ENCODE measurements at regions not wholly inside any gene's neighbourhood (a gene's known extent, or its start where the extent isn't known, plus 50 kb on each side); places are given as distances from the start of the nearest gene placed in this dataset.

DNA sequence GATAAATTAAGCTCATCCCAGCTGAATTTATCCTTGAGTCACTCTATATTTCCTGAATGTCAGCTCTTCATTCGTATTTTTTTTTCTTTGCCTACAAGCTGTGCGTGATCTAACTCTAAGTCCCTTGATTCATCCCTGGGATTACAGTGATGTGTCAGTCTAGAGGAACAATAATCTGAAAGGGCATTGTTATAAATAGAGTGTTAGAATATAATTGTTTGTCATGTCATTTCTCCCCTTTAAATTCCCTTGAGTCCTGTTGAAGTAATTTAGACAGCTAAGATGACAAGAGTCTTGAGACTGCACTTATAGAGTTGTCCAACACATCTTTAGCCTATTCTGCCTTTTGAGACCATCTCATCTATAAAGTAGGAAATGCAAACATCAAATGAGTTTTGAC lies 621.8 kb downstream of the ZIC1 start:
- no TSS peak for BruUV-seq (replicated peaks)
- intact Hi-C loops (cut with micrococcal nuclease; ENCODE audit: unreplicated experiment) (no loop called here), in situ Hi-C loops (cut with HindIII; ENCODE audit: low pct_unique_long_range_greater_than_20kb, low sequenced_read_pairs) (no loop called here)
- TF ChIP-seq, protein P1, sequence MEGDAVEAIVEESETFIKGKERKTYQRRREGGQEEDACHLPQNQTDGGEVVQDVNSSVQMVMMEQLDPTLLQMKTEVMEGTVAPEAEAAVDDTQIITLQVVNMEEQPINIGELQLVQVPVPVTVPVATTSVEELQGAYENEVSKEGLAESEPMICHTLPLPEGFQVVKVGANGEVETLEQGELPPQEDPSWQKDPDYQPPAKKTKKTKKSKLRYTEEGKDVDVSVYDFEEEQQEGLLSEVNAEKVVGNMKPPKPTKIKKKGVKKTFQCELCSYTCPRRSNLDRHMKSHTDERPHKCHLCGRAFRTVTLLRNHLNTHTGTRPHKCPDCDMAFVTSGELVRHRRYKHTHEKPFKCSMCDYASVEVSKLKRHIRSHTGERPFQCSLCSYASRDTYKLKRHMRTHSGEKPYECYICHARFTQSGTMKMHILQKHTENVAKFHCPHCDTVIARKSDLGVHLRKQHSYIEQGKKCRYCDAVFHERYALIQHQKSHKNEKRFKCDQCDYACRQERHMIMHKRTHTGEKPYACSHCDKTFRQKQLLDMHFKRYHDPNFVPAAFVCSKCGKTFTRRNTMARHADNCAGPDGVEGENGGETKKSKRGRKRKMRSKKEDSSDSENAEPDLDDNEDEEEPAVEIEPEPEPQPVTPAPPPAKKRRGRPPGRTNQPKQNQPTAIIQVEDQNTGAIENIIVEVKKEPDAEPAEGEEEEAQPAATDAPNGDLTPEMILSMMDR (IDR thresholded peaks at IDR 0.05): no peak
- TF ChIP-seq POLR2AphosphoS5 (IDR thresholded peaks at IDR 0.05; ENCODE audit: low read depth, low read length) (no peak), SIN3A (IDR thresholded peaks at IDR 0.05; ENCODE audit: borderline replicate concordance, insufficient read depth, low read depth, low read length) (no peak), TCF7L2 (IDR thresholded peaks at IDR 0.05; ENCODE audit: low read depth, low read length) (no peak)
- TF ChIP-seq, protein P2, sequence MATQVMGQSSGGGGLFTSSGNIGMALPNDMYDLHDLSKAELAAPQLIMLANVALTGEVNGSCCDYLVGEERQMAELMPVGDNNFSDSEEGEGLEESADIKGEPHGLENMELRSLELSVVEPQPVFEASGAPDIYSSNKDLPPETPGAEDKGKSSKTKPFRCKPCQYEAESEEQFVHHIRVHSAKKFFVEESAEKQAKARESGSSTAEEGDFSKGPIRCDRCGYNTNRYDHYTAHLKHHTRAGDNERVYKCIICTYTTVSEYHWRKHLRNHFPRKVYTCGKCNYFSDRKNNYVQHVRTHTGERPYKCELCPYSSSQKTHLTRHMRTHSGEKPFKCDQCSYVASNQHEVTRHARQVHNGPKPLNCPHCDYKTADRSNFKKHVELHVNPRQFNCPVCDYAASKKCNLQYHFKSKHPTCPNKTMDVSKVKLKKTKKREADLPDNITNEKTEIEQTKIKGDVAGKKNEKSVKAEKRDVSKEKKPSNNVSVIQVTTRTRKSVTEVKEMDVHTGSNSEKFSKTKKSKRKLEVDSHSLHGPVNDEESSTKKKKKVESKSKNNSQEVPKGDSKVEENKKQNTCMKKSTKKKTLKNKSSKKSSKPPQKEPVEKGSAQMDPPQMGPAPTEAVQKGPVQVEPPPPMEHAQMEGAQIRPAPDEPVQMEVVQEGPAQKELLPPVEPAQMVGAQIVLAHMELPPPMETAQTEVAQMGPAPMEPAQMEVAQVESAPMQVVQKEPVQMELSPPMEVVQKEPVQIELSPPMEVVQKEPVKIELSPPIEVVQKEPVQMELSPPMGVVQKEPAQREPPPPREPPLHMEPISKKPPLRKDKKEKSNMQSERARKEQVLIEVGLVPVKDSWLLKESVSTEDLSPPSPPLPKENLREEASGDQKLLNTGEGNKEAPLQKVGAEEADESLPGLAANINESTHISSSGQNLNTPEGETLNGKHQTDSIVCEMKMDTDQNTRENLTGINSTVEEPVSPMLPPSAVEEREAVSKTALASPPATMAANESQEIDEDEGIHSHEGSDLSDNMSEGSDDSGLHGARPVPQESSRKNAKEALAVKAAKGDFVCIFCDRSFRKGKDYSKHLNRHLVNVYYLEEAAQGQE (IDR thresholded peaks at IDR 0.05; ENCODE audit: insufficient read depth in 1 of 2, low read depth in 2 of 2, low read length in 1 of 2): no peak
- H3K4me1 ChIP-seq (ENCODE audit: control insufficient read depth, insufficient read depth, low read length): no peaks in the 10 kb centered on the region
- H3K4me3 ChIP-seq (ENCODE audit: low read depth in 2 of 2, low read length in 2 of 2): no peak overlapping the region
- no peaks in the 10 kb centered on the region; the same call in 1 of the 2 replicates for H3K27me3 ChIP-seq (ENCODE audit: control insufficient read depth, insufficient read depth, low read length)
- POLR2A ChIA-PET: no interaction called here
- CTCF ChIA-PET: no interaction called here
- H3K36me3 ChIP-seq (ENCODE audit: control insufficient read depth, insufficient read depth, low read length): no peaks in the 10 kb centered on the region
- DNase-seq (ENCODE audit: low read depth, low spot score): no peak
- H3K27ac ChIP-seq (ENCODE audit: low read length): no peak overlapping the region
- 0 out of 2 replicates have a peak, but pooled peaks cover 4% of the 10 kb centered on the region for H3K9me3 ChIP-seq (ENCODE audit: control insufficient read depth, insufficient read depth, low read depth, low read length)
- ATAC-seq: no peak

DNA sequence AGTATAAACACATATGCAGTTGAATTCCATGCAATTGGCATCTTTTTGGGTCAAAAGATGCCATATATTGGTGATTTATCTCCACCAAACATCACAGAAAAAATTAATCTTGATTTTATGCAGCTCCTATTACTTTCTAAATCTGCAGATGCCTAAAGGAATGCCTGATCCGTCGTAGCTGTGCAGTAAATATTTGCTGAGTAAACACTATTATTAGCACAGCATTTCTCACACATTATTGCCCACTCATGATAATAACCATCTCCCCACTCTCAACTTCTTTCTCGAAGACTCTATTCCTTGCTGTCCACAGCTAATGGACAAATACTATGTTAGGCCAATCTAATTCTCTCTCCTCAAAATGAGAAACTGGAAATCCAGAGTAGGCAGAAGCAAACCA lies 625.2 kb downstream of the ZIC1 start:
- Histone ChIP-seq H3K4me1 (ENCODE audit: control insufficient read depth, insufficient read depth, low read length) (no peaks in the 10 kb centered on the region), H3K27ac (ENCODE audit: low read length) (no peak overlapping the region), H3K27me3 (ENCODE audit: control insufficient read depth, insufficient read depth, low read length) (no peaks in the 10 kb centered on the region), H3K36me3 (ENCODE audit: control insufficient read depth, insufficient read depth, low read length) (no peaks in the 10 kb centered on the region), H3K4me3 (ENCODE audit: low read depth in 2 of 2, low read length in 2 of 2) (no peak overlapping the region), H3K9me3 (ENCODE audit: control insufficient read depth, insufficient read depth, low read depth, low read length) (no peaks in the 10 kb centered on the region)
- intact Hi-C loops (cut with micrococcal nuclease; ENCODE audit: unreplicated experiment): no loop called here
- in situ Hi-C loops (cut with HindIII; ENCODE audit: low pct_unique_long_range_greater_than_20kb, low sequenced_read_pairs): no loop called here
- ChIA-PET CTCF (no interaction called here), POLR2A (no interaction called here)
- BruUV-seq (replicated peaks): no TSS peak
- TF ChIP-seq, protein P1 (IDR thresholded peaks at IDR 0.05): no peak
- TF ChIP-seq, protein P2 (IDR thresholded peaks at IDR 0.05; ENCODE audit: insufficient read depth in 1 of 2, low read depth in 2 of 2, low read length in 1 of 2): no peak
- TF ChIP-seq TCF7L2 (IDR thresholded peaks at IDR 0.05; ENCODE audit: low read depth, low read length) (no peak), SIN3A (IDR thresholded peaks at IDR 0.05; ENCODE audit: borderline replicate concordance, insufficient read depth, low read depth, low read length) (no peak), POLR2AphosphoS5 (IDR thresholded peaks at IDR 0.05; ENCODE audit: low read depth, low read length) (no peak)
- ATAC-seq: no peak
- DNase-seq (ENCODE audit: low read depth, low spot score): no peak

Data from Panc1 (cell line).